Stimulated activated CD4-positive, alpha-beta T cell treated with anti-CD3 and anti-CD28 coated beads, TNF-alpha, amount 100 ng/mL, for 1 hour (primary cell): ENCODE measurements at regions not wholly inside any gene's neighbourhood (a gene's known extent, or its start where the extent isn't known, plus 50 kb on each side); places are given as distances from the start of the nearest gene placed in this dataset.
"Not testable (repeated sequence)": the region's sequence is repeated elsewhere in the genome, so short reads cannot be mapped to it uniquely, and the experiment has no call there.

ENCODE experiments used
- DNase-seq, 3 donors: peaks; one replicate each; pipeline ENCODE4 v3.0.0-alpha.2; 2020; ENCODE audit warnings: low read depth in 3 of 3, low spot score in 1 of 3

- DNase-seq = not testable (repeated sequence)
Measured at GRCh38 chr21:25531538-25532250, 75.6 kb downstream of the MRPL39 start.

GRCh38 chr21:25528515-25528914 is 78.8 kb downstream of the MRPL39 start:
- DNase-seq = no peak

DNA sequence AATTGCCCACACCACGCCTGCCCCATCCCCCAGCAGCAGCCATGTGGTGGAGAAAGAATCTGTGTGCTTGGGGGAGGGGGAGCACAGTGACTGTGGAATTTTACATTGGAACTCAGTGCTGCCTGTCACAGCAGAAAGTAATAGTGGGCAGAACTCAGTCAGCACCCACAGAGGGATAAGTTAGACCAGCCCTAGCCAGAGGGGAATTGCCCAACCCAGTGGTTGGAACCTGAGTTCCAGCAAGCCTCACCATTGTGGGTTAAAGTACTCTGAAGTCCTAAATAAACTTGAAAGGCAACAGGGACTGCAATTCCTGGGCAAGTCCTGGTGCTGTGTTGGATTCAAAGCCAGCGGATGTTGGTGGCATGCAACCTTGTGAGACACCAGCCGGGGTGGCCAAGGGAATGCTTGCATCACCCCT is 88.8 kb downstream of the MRPL39 start:
- DNase-seq = no peak

- DNase-seq = no peak
Measured at GRCh38 chr21:25515484-25516405, 91.5 kb downstream of the MRPL39 start.

GRCh38 chr21:25513810-25514209 is 93.5 kb downstream of the MRPL39 start:
- DNase-seq = no peak

DNA sequence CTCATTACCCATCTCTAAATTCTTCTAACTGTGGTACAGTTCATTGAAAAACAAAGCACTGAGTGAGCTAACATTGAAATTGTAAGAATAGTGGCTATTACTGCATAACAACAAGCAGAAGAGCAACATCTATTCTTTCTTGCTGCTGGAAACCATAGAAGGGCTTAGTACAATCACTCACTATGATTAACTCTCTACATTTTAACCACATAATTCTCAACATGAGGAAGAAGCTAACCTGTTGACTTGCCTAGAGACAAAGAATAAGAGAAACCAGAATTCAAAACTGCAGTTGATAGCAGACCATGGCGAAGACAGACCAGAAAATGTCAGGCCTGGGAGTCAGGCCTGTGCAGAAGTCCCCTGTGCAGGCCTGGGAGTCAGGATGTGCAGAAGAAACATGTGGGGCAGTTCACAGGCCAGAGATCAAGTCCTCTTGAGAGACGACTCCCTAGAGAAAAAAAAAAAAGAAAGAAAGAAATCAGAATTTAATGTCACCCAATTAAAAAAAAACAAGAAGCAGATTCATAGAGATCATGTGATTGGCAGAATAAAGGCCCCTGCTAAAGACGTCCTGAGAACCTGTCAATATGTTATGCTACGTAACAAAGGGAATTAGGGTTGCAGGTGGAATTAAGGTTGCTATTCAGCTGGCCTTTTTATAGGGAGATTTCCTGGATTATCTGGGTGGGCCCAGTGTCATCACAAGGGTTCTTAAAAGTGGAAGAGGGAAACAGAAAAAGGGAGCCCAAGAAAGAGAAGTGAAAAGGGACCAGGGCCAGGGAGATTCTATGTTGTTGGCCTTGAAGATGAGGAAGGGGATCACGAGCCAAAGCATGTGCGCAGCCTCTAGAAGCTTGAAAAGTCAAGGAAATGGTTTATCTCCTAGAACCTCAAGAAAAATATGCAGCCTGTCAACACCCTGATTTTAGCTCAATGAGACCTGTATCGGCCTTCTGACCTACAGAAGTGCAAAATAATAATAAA is 94.9 kb downstream of the MRPL39 start:
- no peak for DNase-seq

DNA sequence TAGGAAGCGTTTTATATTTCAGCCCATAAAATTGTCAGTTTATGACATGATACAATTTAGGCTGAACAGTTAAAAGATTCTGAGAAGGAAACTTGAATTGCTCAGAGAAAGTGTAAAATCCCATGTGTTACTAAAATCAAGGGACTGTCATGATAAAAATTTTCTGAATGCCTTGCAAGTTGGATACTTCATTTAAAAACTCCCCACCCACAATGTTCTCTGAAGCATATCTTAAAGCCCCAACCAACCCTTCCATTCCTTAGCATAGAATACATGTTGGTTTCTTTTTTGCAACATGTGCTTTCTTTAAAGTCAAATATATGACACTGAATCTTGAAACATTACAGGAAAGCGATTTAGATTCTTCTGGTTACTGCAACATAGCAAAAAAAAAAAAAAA is 97.4 kb downstream of the MRPL39 start:
- DNase-seq = no peak

- no peak for DNase-seq
Measured at GRCh38 chr21:25508364-25508763, 98.9 kb downstream of the MRPL39 start.

- DNase-seq = no peak
Measured at GRCh38 chr21:25507522-25507921, 99.8 kb downstream of the MRPL39 start.

DNA sequence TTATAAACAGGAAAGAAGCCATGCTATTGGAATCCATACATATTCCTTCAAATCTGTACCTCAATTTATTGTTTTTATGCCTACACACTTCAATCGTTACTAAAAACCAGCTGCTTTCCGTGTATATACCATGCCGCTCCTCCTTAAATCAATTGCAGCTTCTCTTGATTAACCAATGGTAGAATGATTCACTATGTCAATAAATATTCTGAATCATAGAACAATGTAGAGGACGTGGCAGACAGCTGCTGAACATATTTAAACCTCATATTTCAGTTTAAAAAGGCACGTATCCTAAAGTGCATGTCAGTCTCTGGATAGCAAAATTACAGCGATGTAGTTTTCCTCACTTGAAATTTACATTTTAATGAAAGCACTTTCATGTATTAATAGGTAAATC is 100.4 kb downstream of the MRPL39 start:
- no peak for DNase-seq

GRCh38 chr21:25506261-25506660 is 101.0 kb downstream of the MRPL39 start:
- no peak for DNase-seq

DNA sequence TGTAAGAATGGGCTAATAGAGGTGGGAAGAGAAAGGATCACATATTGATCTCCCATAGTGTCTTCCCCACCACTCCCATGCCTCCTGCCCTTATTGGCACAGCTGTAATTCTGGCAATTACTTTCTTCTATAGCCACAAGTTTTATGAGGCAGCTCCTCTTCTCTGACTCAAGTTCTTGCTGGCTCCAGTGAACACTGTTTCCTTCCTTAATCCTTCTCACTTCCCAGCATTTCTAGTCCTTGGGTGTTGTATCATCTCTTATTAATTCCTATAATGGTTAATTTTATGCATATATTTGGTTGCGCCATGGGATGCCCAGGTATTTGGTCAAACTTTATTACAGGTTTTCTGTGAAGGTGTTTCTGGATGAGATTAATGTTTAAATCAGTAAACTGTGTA is 103.3 kb downstream of the MRPL39 start:
- no peak for DNase-seq

- no peak for DNase-seq
Measured at GRCh38 chr21:25501996-25502665, 105.2 kb downstream of the MRPL39 start.

DNA sequence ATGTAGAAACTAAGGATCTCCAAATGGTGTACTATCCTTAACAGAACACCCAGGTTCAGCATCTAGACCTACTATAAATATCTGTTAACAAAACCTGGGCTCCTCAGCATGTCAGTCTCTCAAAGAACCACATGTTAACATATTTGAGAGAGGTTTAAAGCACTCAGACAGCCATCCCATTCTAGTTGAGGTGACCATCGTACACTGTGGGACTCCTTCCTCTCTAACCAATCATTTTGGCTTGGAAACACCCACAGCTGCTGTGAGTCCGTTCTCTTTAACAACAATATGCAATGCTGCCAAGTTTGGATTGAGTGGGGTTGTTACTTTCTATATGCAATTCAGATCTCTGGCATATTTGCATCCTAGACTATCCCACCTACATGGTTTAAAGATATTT is 105.8 kb downstream of the MRPL39 start:
- no peak for DNase-seq

DNA sequence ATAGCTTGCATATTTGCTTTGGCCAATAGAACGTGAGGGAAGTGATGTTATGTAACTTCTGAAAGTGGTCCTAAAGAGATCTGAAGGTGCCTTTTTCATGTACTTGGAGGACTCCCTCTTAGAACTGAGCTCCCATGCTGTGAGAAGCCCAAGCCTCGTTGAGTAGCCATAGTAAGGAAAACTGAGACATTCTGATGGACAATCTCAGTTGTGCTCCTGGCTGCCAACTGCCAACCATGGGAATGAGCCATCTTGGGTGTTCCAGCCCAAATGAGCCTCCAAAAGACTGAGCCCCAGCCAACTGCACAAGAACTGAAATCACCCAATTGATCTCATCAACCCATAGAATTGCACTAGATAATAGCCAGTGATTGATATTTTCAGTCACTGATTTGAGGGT is 106.7 kb downstream of the MRPL39 start:
- no peak for DNase-seq

DNA sequence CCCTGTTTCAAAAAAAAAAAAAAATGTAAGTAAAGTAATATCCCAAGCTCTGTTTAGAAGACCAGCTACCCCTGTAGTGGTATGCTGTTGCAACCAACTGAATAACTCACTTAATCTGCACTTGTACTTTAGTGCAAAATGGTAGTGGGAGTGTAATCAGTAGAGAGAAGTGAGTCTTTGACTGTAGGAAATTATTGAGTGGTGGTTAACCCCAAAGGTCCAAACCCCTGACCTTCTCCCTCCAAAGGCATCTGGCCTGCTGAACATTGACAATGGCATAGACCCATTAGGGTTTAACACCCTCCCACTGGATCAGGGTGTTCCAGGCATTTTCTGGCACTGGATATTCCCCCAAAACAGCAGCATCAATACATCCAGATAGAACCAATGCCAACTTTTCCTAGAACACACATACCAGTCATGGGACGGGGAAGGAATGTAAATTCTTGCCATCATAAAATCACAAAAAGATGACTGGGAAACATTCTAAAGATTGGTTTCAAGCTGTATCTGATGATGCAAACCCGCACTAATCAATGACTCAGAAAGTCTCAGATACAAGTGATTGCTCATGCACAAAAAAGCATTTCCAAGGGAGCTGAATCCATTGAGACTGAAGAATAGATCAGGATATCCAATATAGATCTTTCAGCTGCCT is 110.3 kb downstream of the MRPL39 start:
- DNase-seq = no peak

DNA sequence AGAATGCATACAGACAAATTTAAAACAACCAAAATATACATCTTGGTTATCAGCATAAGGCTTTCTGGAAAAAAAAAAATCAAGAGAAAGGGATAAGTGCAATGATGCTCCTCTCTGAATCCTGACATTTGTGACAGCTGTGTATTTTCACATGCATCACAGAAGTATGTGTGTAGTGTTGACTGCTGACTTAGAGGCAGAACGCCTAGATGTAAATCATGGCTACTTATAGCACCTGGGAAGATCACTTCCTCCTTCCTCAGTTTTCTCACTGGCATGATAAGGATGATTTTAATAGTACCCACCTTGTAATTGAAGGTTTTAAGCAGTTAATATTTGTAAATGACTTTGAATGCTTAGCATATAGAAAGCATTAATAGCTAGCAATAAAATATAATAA is 112.5 kb downstream of the MRPL39 start:
- DNase-seq = no peak

DNA sequence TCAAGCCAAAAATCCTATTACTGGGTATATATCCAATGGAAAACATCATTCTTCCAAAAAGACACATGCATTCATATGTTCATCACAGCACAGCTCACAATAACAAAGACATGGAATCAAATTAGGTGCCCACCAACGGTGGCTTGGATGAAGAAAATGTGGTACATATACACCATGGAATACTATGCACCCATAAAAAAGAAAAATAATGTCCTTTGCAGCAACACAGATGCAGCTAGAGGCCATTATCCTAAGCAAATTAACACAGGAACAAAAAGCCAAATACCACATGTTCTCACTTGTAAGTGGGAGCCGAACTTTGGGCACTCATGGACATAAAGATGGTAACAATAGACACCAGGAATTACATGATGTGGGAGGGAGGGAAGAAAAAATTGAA is 113.6 kb downstream of the MRPL39 start:
- DNase-seq = no peak

GRCh38 chr21:25491267-25491666 is 116.0 kb downstream of the MRPL39 start:
- DNase-seq = no peak

GRCh38 chr21:25490742-25491141 is 116.5 kb downstream of the MRPL39 start:
- no peak for DNase-seq
